Kasumi-1 (cell line): ENCODE measurements at regions not wholly inside any gene's neighbourhood (a gene's known extent, or its start where the extent isn't known, plus 50 kb on each side); places are given as distances from the start of the nearest gene placed in this dataset.
A peak's percentile ranks its signal among the peaks of the same experiment; 100 is the strongest.

Experiments
- DNase-seq, 2 experiments: peaks; one replicate each; lab custom pipeline; 2025; lab: John Stamatoyannopoulos, UW

GRCh38 chr16:7093511-7093910 lies 239.1 kb upstream of the RBFOX1 start:
- DNase-seq: no peak

GRCh38 chr16:7090628-7091115 lies 242.0 kb upstream of the RBFOX1 start:
- no peak for DNase-seq

- no peak for DNase-seq
Observed at GRCh38 chr16:7089751-7090150, 242.9 kb upstream of the RBFOX1 start.

- DNase-seq: no peak
Observed at GRCh38 chr16:7088711-7089110, 243.9 kb upstream of the RBFOX1 start.

- no peak for DNase-seq
Observed at GRCh38 chr16:7086822-7087616, 245.6 kb upstream of the RBFOX1 start.

GRCh38 chr16:7085776-7086175 lies 246.9 kb upstream of the RBFOX1 start:
- DNase-seq: no peak

- DNase-seq: no peak
Observed at GRCh38 chr16:7083096-7083495, 249.5 kb upstream of the RBFOX1 start.

GRCh38 chr16:7077636-7078035 lies 255.0 kb upstream of the RBFOX1 start:
- DNase-seq: no peak

GRCh38 chr16:7074715-7075114 lies 257.9 kb upstream of the RBFOX1 start:
- DNase-seq: no peak

- no peak for DNase-seq
Observed at GRCh38 chr16:7057458-7057857, 275.2 kb upstream of the RBFOX1 start.

- no peak for DNase-seq
Observed at GRCh38 chr16:7055443-7055842, 277.2 kb upstream of the RBFOX1 start.

- DNase-seq: no peak
Observed at GRCh38 chr16:7051591-7052349, 280.9 kb upstream of the RBFOX1 start.

- DNase-seq: no peak
Observed at GRCh38 chr16:7044331-7044730, 288.3 kb upstream of the RBFOX1 start.

- no peak for DNase-seq
Observed at GRCh38 chr16:7038475-7038874, 294.2 kb upstream of the RBFOX1 start.

GRCh38 chr16:7037495-7037894 lies 295.1 kb upstream of the RBFOX1 start:
- DNase-seq: no peak

GRCh38 chr16:7031031-7031430 lies 301.6 kb upstream of the RBFOX1 start:
- no peak for DNase-seq

GRCh38 chr16:7027401-7027800 lies 305.2 kb upstream of the RBFOX1 start:
- DNase-seq: no peak

- no peak for DNase-seq
Observed at GRCh38 chr16:7026639-7027038, 306.0 kb upstream of the RBFOX1 start.

- DNase-seq: peak; percentile 8 to 13
Observed at GRCh38 chr16:7025616-7026190, 306.9 kb upstream of the RBFOX1 start.

- DNase-seq: no peak
Observed at GRCh38 chr16:7021653-7022275, 310.9 kb upstream of the RBFOX1 start.

- no peak for DNase-seq
Observed at GRCh38 chr16:7017006-7017662, 315.5 kb upstream of the RBFOX1 start.

GRCh38 chr16:7014756-7015155 lies 317.9 kb upstream of the RBFOX1 start:
- DNase-seq: no peak
